Transverse colon (tissue), 4 donors: ENCODE measurements at regions not wholly inside any gene's neighbourhood (a gene's known extent, or its start where the extent isn't known, plus 50 kb on each side); places are given as distances from the start of the nearest gene placed in this dataset.

Source experiments
- POLR2A ChIP-seq: fragments of 450-650 bp; IDR thresholded peaks from one replicate; pipeline ENCODE4 v1.6.1; 2016; ENCODE audit warnings: antibody characterized with exemption, mild to moderate bottlenecking, moderate library complexity
- POLR2AphosphoS5 ChIP-seq, 3 donors: sonication (generic); formaldehyde crosslinking; IDR thresholded peaks; one replicate each; pipeline ENCODE4 v1.6.1; 2016; ENCODE audit warnings: antibody characterized with exemption in 3 of 3
- TF ChIP-seq, protein P1 (sequence below), 5 experiments: fragments of 200-600 bp in 3 of 5; fragments of 450-650 bp in 2 of 5; sonication (generic) in 3 of 5; IDR thresholded peaks; 1 replicate in 2 of 5; 2 replicates in 3 of 5; pipeline ENCODE4 v1.5.1; 2016 to 2017; ENCODE audit warnings: antibody characterized with exemption in 5 of 5, inconsistent platforms in 3 of 5, mild to moderate bottlenecking in 2 of 5, moderate library complexity in 1 of 5

DNA sequence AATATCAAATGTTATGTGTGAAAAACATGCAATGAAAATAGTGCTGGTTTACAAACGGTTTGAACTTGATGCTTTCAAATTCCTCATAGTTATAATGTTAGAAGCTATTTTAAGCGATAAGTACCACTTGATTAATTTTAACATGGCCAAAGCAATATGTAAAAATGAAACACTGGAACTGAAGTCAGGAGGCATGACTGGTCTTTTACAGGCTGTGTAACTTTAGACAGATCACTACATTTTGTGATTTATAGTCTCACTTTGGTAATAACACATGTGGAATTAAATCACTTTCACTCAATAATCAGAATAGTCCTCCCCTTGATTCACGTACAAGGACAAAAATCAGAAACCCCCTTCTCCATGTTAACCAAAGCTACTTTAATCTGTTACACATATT lies 482.7 kb upstream of the NECTIN3 start:
- TF ChIP-seq, protein P1, sequence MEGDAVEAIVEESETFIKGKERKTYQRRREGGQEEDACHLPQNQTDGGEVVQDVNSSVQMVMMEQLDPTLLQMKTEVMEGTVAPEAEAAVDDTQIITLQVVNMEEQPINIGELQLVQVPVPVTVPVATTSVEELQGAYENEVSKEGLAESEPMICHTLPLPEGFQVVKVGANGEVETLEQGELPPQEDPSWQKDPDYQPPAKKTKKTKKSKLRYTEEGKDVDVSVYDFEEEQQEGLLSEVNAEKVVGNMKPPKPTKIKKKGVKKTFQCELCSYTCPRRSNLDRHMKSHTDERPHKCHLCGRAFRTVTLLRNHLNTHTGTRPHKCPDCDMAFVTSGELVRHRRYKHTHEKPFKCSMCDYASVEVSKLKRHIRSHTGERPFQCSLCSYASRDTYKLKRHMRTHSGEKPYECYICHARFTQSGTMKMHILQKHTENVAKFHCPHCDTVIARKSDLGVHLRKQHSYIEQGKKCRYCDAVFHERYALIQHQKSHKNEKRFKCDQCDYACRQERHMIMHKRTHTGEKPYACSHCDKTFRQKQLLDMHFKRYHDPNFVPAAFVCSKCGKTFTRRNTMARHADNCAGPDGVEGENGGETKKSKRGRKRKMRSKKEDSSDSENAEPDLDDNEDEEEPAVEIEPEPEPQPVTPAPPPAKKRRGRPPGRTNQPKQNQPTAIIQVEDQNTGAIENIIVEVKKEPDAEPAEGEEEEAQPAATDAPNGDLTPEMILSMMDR (IDR thresholded peaks at IDR 0.05), result no peak
- TF ChIP-seq POLR2AphosphoS5 (IDR thresholded peaks at IDR 0.05), result no peak
- TF ChIP-seq POLR2A, result no peak
